IMR-90 (cell line): ENCODE measurements at regions not wholly inside any gene's neighbourhood (a gene's known extent, or its start where the extent isn't known, plus 50 kb on each side); places are given as distances from the start of the nearest gene placed in this dataset.

Source experiments
- ATAC-seq: fragments of 200-7000 bp; cut with Tn5 transposase; 2 replicates; pipeline ENCODE4 v1.9.1; 2020; ENCODE audit warnings: low read depth, mild to moderate bottlenecking, moderate library complexity
- BruUV-seq: library from RNA; stranded (reverse); fragments of 400-500 nt; replicated peaks from 2 replicates; lab custom pipeline; 2021; lab: Mats Ljungman, UMichigan
- CTCF ChIA-PET: fragments of 300-600 bp; formaldehyde crosslinking; extraction: SDS; loops from one replicate; lab custom pipeline; 2021; ENCODE audit warnings: antibody characterized with exemption; lab: Yijun Ruan, JAX
- POLR2A ChIA-PET: fragments of 300-600 bp; sonication (Branson Sonifier 250); formaldehyde crosslinking; loops from one replicate; lab custom pipeline; 2022; ENCODE audit warnings: antibody characterized with exemption; ENCODE audit not compliant: unreplicated experiment; lab: Charles Lee
- DNase-seq: peaks from one replicate; pipeline ENCODE4 v3.0.0; 2013
- H2AFZ ChIP-seq: replicated peaks from 2 replicates; pipeline ENCODE3; 2013; ENCODE audit warnings: low read length, mild to moderate bottlenecking; ENCODE audit not compliant: poor library complexity
- H2AK5ac ChIP-seq: 2 replicates; pipeline ENCODE4 v1.6.1; 2013; ENCODE audit warnings: low read depth, low read length, inconsistent platforms
- H2AK9ac ChIP-seq: replicated peaks from 2 replicates; pipeline ENCODE3; 2013; ENCODE audit warnings: mild to moderate bottlenecking, low read depth, low read length, moderate library complexity; ENCODE audit not compliant: poor library complexity
- H2BK120ac ChIP-seq: 2 replicates; pipeline ENCODE4 v1.6.1; 2013; ENCODE audit warnings: low read depth, low read length, inconsistent platforms
- H2BK15ac ChIP-seq: 3 replicates; pipeline ENCODE4 v1.6.1; 2013; ENCODE audit warnings: low read depth, low read length, inconsistent platforms
- H2BK20ac ChIP-seq: 2 replicates; pipeline ENCODE4 v1.6.1; 2013; ENCODE audit warnings: low read depth, mild to moderate bottlenecking, inconsistent platforms, low read length, moderate library complexity
- H2BK5ac ChIP-seq: 2 replicates; pipeline ENCODE4 v1.6.1; 2013; ENCODE audit warnings: mild to moderate bottlenecking, low read depth, low read length, inconsistent platforms; ENCODE audit not compliant: poor library complexity, severe bottlenecking
- H3K14ac ChIP-seq: replicated peaks from 2 replicates; pipeline ENCODE4 v1.6.1; 2013; ENCODE audit warnings: low read depth, low read length, inconsistent platforms
- H3K18ac ChIP-seq: 2 replicates; pipeline ENCODE4 v1.6.1; 2013; ENCODE audit warnings: low read depth, low read length, control low read depth
- H3K23ac ChIP-seq: 2 replicates; pipeline ENCODE4 v1.6.1; 2013; ENCODE audit warnings: low read depth, low read length, inconsistent platforms
- H3K27ac ChIP-seq: 2 replicates; pipeline ENCODE4 v1.5.1; 2013; ENCODE audit warnings: mild to moderate bottlenecking, control low read depth, low read length; ENCODE audit not compliant: insufficient read depth
- H3K27me3 ChIP-seq: 2 replicates; pipeline ENCODE4 v1.6.1; 2013; ENCODE audit warnings: low read length; ENCODE audit not compliant: control insufficient read depth, insufficient read depth
- H3K36me3 ChIP-seq: 2 replicates; pipeline ENCODE4 v1.6.1; 2013; ENCODE audit warnings: low read length, mixed read lengths; ENCODE audit not compliant: control insufficient read depth, insufficient read depth
- H3K4ac ChIP-seq: 2 replicates; pipeline ENCODE4 v1.6.1; 2013; ENCODE audit warnings: low read depth, low read length, inconsistent platforms
- H3K4me1 ChIP-seq: 2 replicates; pipeline ENCODE4 v1.6.1; 2013; ENCODE audit warnings: low read length, mixed read lengths; ENCODE audit not compliant: control insufficient read depth, insufficient read depth
- H3K4me2 ChIP-seq: 2 replicates; pipeline ENCODE4 v1.6.1; 2013; ENCODE audit warnings: low read depth, mild to moderate bottlenecking, control low read depth, low read length, moderate library complexity
- H3K4me3 ChIP-seq: 2 replicates; pipeline ENCODE4 v1.5.1; 2013; ENCODE audit warnings: low read depth, mild to moderate bottlenecking, control low read depth, low read length, moderate library complexity; ENCODE audit not compliant: insufficient read depth
- H3K56ac ChIP-seq: 2 replicates; pipeline ENCODE4 v1.6.1; 2013; ENCODE audit warnings: low read length, inconsistent platforms; ENCODE audit not compliant: insufficient read depth; ENCODE audit errors: extremely low read depth
- H3K79me1 ChIP-seq, 2 experiments: 2 replicates each; pipeline ENCODE4 v1.6.1; 2013; ENCODE audit warnings: low read length in 2 of 2, inconsistent platforms in 1 of 2, low read depth in 1 of 2
- H3K9ac ChIP-seq: 2 replicates; pipeline ENCODE4 v1.6.1; 2013; ENCODE audit warnings: low read depth, low read length, control low read depth
- H3K9me1 ChIP-seq: 2 replicates; pipeline ENCODE4 v1.6.1; 2013; ENCODE audit warnings: low read length, inconsistent platforms; ENCODE audit not compliant: insufficient read depth
- H3K9me3 ChIP-seq: 2 replicates; pipeline ENCODE4 v1.6.1; 2013; ENCODE audit warnings: low read length; ENCODE audit not compliant: control insufficient read depth, insufficient read depth
- H4K20me1 ChIP-seq: 2 replicates; pipeline ENCODE4 v1.6.1; 2013; ENCODE audit warnings: low read length, inconsistent platforms; ENCODE audit not compliant: insufficient read depth
- H4K5ac ChIP-seq: 2 replicates; pipeline ENCODE4 v1.6.1; 2013; ENCODE audit warnings: mild to moderate bottlenecking, low read depth, low read length, control low read depth
- H4K8ac ChIP-seq, 2 experiments: 2 replicates each; pipeline ENCODE4 v1.6.1; 2013; ENCODE audit warnings: low read depth in 2 of 2, low read length in 2 of 2, control low read depth in 1 of 2, inconsistent platforms in 1 of 2
- H4K91ac ChIP-seq: 2 replicates; pipeline ENCODE4 v1.6.1; 2013; ENCODE audit warnings: low read depth, low read length, inconsistent platforms; ENCODE audit not compliant: insufficient read depth
- CEBPB ChIP-seq: IDR thresholded peaks from 2 replicates; pipeline ENCODE4 v1.6.1; 2012; ENCODE audit warnings: low read depth, low read length, improper control_type of control experiment
- MXI1 ChIP-seq: IDR thresholded peaks from 2 replicates; pipeline ENCODE4 v1.6.1; 2012; ENCODE audit warnings: low read depth, mild to moderate bottlenecking, low read length, moderate library complexity, borderline replicate concordance
- RAD21 ChIP-seq: IDR thresholded peaks from 2 replicates; pipeline ENCODE4 v1.6.1; 2012; ENCODE audit warnings: low read length, improper control_type of control experiment
- SMC3 ChIP-seq: fragments of 150-350 bp; IDR thresholded peaks from 2 replicates; pipeline ENCODE4 v1.6.1; 2016; ENCODE audit warnings: low read depth, mild to moderate bottlenecking, antibody characterized with exemption, low read length, moderate library complexity
- WGBS, 2 experiments: methylation state at CpG; one replicate each; pipeline versions ENCODE4 v1.1.5 to v1.1.7; 2013; ENCODE audit warnings: missing lambda C conversion rate in 2 of 2; ENCODE audit not compliant: insufficient read length in 1 of 2; ENCODE audit errors: extremely low coverage in 2 of 2; 5-methylcytosine and 5-hydroxymethylcytosine counted together
- dilution Hi-C: fragments of 300-500 bp; cut with HindIII; formaldehyde crosslinking; loops from one replicate; pipeline ENCODE4 v1.14.3; 2018; ENCODE audit warnings: low sequenced_read_pairs; ENCODE audit not compliant: unreplicated experiment
- in situ Hi-C: fragments of 300-500 bp; cut with MboI; formaldehyde crosslinking; loops from 3 replicates; pipeline ENCODE4 v1.14.3; 2019; ENCODE audit warnings: low sequenced_read_pairs, inconsistent platforms, mixed read lengths
- intact Hi-C: fragments of 100-400 bp; cut with micrococcal nuclease; formaldehyde crosslinking; loops from 2 replicates; pipeline ENCODE4 v1.10.0; 2022
- TF ChIP-seq, protein P1 (sequence below): conservative IDR thresholded peaks from 2 replicates; pipeline ENCODE4 v1.5.1; 2012; ENCODE audit warnings: mild to moderate bottlenecking, low read depth, low read length, improper control_type of control experiment

DNA sequence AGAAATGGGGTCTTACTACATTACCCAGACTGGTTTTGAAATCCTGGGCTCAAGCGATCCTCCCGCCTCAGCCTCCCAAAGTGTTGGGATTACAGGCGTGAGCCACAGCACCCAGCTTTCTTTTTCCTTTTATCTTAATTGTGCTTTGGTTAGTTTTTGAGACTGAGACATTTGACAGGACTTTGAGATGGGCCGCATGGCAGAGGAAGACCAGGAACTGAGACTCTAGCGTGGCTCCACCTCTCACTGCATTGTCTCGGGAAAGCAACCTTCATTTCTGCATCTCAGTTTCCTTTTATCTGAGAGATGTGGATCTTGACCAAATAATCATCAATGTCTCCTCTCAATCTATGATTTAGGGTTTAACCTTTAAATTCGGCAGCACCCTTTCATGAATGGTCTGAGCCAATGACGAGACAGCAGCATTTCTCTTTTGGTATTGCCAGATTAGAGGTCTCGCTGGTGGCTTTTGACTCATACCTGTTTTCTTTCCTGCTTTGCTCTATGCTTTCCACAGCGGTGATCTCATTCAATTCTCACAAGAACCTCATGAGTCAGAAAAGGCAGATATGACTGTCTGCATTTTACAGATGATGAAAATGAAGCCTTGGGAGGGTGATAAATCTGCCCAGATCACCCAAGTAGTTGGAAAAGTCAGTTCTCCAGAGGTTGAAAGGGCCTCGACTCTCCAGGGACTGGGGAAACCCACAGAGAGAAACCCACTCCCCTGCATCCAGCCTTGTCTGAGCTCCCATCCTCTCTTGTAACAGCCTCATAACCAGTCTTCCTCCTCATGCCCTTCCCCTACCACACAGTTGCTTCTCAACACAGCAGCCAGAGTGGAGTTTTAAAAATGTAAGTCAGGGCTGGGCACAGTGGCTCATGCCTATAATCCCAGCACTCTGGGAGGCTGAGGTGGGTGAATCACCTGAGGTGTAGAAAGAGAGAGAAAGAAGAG lies 84.8 kb upstream of the FOXB1 start (continued):
- no peak for TF ChIP-seq MXI1

GRCh38 chr15:59917504-59918157 lies 86.5 kb upstream of the FOXB1 start:
- Histone ChIP-seq H3K36me3 (no peaks in the 10 kb centered on the region), H2BK120ac (no peak overlapping the region), H2AFZ (no peak overlapping the region), H4K20me1 (no peaks in the 10 kb centered on the region), H3K9me3 (no peaks in the 10 kb centered on the region), H2BK15ac (no peak overlapping the region), H3K9ac (no peak overlapping the region), H3K14ac (no peak overlapping the region), H2BK5ac (no peak overlapping the region), H2AK9ac (no peak overlapping the region), H2AK5ac (no peak overlapping the region), H3K27me3 (no peaks in the 10 kb centered on the region), H3K27ac (no peak overlapping the region), H3K18ac (no peak overlapping the region), H3K9me1 (no peaks in the 10 kb centered on the region), H4K91ac (no peak overlapping the region), H3K4me2 (no peak overlapping the region), H3K56ac (no peak overlapping the region), H3K4me1 (no peaks in the 10 kb centered on the region), H3K4me3 (no peak overlapping the region), H4K8ac (no peak overlapping the region), H3K4ac (no peak overlapping the region), H3K23ac (no peak overlapping the region), H4K5ac (no peak overlapping the region), H3K79me1 (no peaks in the 10 kb centered on the region), H2BK20ac (no peak overlapping the region)
- ChIA-PET POLR2A (no interaction called here), CTCF (interaction anchor here (0.6 to 1.3 kb wide), 2 partner anchors 17 to 263 kb away, joined by 4 to 5 read pairs; no protein-coding TSS in a partner anchor)
- ATAC-seq (peak; percentile 83), DNase-seq (peak; percentile 10)
- intact Hi-C loops (loop anchor here (1.0 to 5.0 kb wide), 3 partner anchors 210 to 409 kb away; no protein-coding TSS in a partner anchor), in situ Hi-C loops (no loop called here), dilution Hi-C loops (no loop called here)
- no peak for TF ChIP-seq CEBPB
- TF ChIP-seq RAD21 = peak; percentile 45
- 0 out of 2 replicates have a peak, but pooled peaks have one; percentile 13 for TF ChIP-seq SMC3
- TF ChIP-seq, protein P1, sequence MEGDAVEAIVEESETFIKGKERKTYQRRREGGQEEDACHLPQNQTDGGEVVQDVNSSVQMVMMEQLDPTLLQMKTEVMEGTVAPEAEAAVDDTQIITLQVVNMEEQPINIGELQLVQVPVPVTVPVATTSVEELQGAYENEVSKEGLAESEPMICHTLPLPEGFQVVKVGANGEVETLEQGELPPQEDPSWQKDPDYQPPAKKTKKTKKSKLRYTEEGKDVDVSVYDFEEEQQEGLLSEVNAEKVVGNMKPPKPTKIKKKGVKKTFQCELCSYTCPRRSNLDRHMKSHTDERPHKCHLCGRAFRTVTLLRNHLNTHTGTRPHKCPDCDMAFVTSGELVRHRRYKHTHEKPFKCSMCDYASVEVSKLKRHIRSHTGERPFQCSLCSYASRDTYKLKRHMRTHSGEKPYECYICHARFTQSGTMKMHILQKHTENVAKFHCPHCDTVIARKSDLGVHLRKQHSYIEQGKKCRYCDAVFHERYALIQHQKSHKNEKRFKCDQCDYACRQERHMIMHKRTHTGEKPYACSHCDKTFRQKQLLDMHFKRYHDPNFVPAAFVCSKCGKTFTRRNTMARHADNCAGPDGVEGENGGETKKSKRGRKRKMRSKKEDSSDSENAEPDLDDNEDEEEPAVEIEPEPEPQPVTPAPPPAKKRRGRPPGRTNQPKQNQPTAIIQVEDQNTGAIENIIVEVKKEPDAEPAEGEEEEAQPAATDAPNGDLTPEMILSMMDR = peak; percentile 36
- no peak for TF ChIP-seq MXI1
- WGBS, 2 experiments = 10% methylated on average over 4 of the region's 10 CpGs; no CpG with 5 or more reads in 1 of the 2 experiments
- BruUV-seq = no TSS peak
